H9 (cell line): ENCODE measurements at regions not wholly inside any gene's neighbourhood (a gene's known extent, or its start where the extent isn't known, plus 50 kb on each side); places are given as distances from the start of the nearest gene placed in this dataset.

Experiments used
- DNase-seq: peaks from one replicate; pipeline ENCODE4 v3.0.0-alpha.2; 2017
- H2AFZ ChIP-seq: one replicate; pipeline ENCODE4 v1.6.1; 2013; ENCODE audit warnings: mild to moderate bottlenecking, low read length, control low read depth, moderate library complexity
- H2AK5ac ChIP-seq: 2 replicates; pipeline ENCODE4 v1.6.1; 2013; ENCODE audit warnings: low read length, control low read depth, mixed read lengths; ENCODE audit not compliant: insufficient read length
- H2BK120ac ChIP-seq: one replicate; pipeline ENCODE4 v1.6.1; 2013; ENCODE audit warnings: low read depth, mild to moderate bottlenecking, low read length, control low read depth, inconsistent platforms; ENCODE audit not compliant: poor library complexity, severe bottlenecking
- H2BK12ac ChIP-seq: 2 replicates; pipeline ENCODE4 v1.6.1; 2013; ENCODE audit warnings: low read length, control low read depth, mixed read lengths, low read depth; ENCODE audit not compliant: insufficient read length
- H2BK15ac ChIP-seq: 2 replicates; pipeline ENCODE4 v1.6.1; 2013; ENCODE audit warnings: low read depth, low read length, control low read depth
- H2BK20ac ChIP-seq: one replicate; pipeline ENCODE4 v1.6.1; 2013; ENCODE audit warnings: low read depth, mild to moderate bottlenecking, low read length, control low read depth, inconsistent platforms; ENCODE audit not compliant: poor library complexity, severe bottlenecking
- H2BK5ac ChIP-seq: 2 replicates; pipeline ENCODE4 v1.6.1; 2013; ENCODE audit warnings: low read length, control low read depth, mixed read lengths; ENCODE audit not compliant: insufficient read length
- H3K14ac ChIP-seq: 2 replicates; pipeline ENCODE4 v1.6.1; 2013; ENCODE audit warnings: low read length, control low read depth; ENCODE audit not compliant: insufficient read depth
- H3K18ac ChIP-seq: 2 replicates; pipeline ENCODE4 v1.6.1; 2013; ENCODE audit warnings: low read depth, mild to moderate bottlenecking, mixed read lengths, low read length, control low read depth; ENCODE audit not compliant: insufficient read length
- H3K23ac ChIP-seq: 2 replicates; pipeline ENCODE4 v1.6.1; 2013; ENCODE audit warnings: low read length, control low read depth, mixed read lengths, low read depth; ENCODE audit not compliant: insufficient read length
- H3K23me2 ChIP-seq: 2 replicates; pipeline ENCODE4 v1.6.1; 2013; ENCODE audit warnings: low read depth, mild to moderate bottlenecking, mixed read lengths, low read length, control low read depth; ENCODE audit not compliant: insufficient read length, poor library complexity, severe bottlenecking
- H3K27ac ChIP-seq: 2 replicates; pipeline ENCODE4 v1.5.1; 2013; ENCODE audit warnings: low read length, control low read depth, mixed read lengths, low read depth; ENCODE audit not compliant: insufficient read length
- H3K27me3 ChIP-seq: 2 replicates; pipeline ENCODE4 v1.6.1; 2013; ENCODE audit warnings: low read length, control low read depth, inconsistent platforms; ENCODE audit not compliant: insufficient read depth
- H3K4ac ChIP-seq: 2 replicates; pipeline ENCODE4 v1.6.1; 2013; ENCODE audit warnings: low read depth, mild to moderate bottlenecking, control low read depth, inconsistent platforms, low read length, moderate library complexity
- H3K4me1 ChIP-seq: 2 replicates; pipeline ENCODE4 v1.6.1; 2013; ENCODE audit warnings: low read length, control low read depth, inconsistent platforms; ENCODE audit not compliant: insufficient read depth
- H3K4me2 ChIP-seq: 2 replicates; pipeline ENCODE4 v1.6.1; 2013; ENCODE audit warnings: low read length, control low read depth, mixed read lengths; ENCODE audit not compliant: insufficient read length, insufficient read depth
- H3K56ac ChIP-seq: 2 replicates; pipeline ENCODE4 v1.6.1; 2013; ENCODE audit warnings: low read depth, mild to moderate bottlenecking, mixed read lengths, low read length, control low read depth; ENCODE audit not compliant: insufficient read length
- H3K79me1 ChIP-seq: 2 replicates; pipeline ENCODE4 v1.6.1; 2013; ENCODE audit warnings: low read depth, mild to moderate bottlenecking, moderate library complexity, low read length, control low read depth, inconsistent platforms; ENCODE audit not compliant: insufficient read depth, poor library complexity, severe bottlenecking
- H3K79me2 ChIP-seq: 2 replicates; pipeline ENCODE4 v1.6.1; 2013; ENCODE audit warnings: low read length, control low read depth, inconsistent platforms; ENCODE audit not compliant: insufficient read depth
- H3K9ac ChIP-seq: 2 replicates; pipeline ENCODE4 v1.6.1; 2013; ENCODE audit warnings: low read length, control low read depth, mixed read lengths; ENCODE audit not compliant: insufficient read length; ENCODE audit errors: extremely low read depth
- H3K9me3 ChIP-seq: one replicate; pipeline ENCODE4 v1.6.1; 2013; ENCODE audit warnings: low read depth, low read length, inconsistent platforms; ENCODE audit not compliant: control insufficient read depth
- H3T11ph ChIP-seq: one replicate; pipeline ENCODE4 v1.6.1; 2013; ENCODE audit warnings: mild to moderate bottlenecking, low read length, control low read depth, inconsistent platforms
- H4K20me1 ChIP-seq: one replicate; pipeline ENCODE4 v1.6.1; 2013; ENCODE audit not compliant: control insufficient read depth, insufficient read length, insufficient read depth
- H4K5ac ChIP-seq: 2 replicates; pipeline ENCODE4 v1.6.1; 2013; ENCODE audit warnings: low read depth, mild to moderate bottlenecking, mixed read lengths, low read length, control low read depth; ENCODE audit not compliant: insufficient read length
- H4K8ac ChIP-seq: replicated peaks from 2 replicates; pipeline ENCODE4 v1.6.1; 2013; ENCODE audit warnings: low read length, control low read depth, mixed read lengths, low read depth; ENCODE audit not compliant: insufficient read length
- H4K91ac ChIP-seq: 2 replicates; pipeline ENCODE4 v1.6.1; 2013; ENCODE audit warnings: low read depth, mild to moderate bottlenecking, moderate library complexity, mixed read lengths, low read length, control low read depth; ENCODE audit not compliant: insufficient read length
- H3K27ac Mint-ChIP-seq, 3 experiments: 2 replicates in 2 of 3; 3 replicates in 1 of 3; pipeline ENCODE4 v1.8.0; 2020 to 2021; ENCODE audit warnings: mixed read lengths in 3 of 3, mild to moderate bottlenecking in 1 of 3, moderate library complexity in 1 of 3
- H3K27me3 Mint-ChIP-seq: 2 replicates; pipeline ENCODE4 v1.8.0; 2021; ENCODE audit warnings: low read depth, mild to moderate bottlenecking, moderate library complexity, mixed read lengths
- H3K36me3 Mint-ChIP-seq, 3 experiments: 2 replicates in 2 of 3; 3 replicates in 1 of 3; pipeline ENCODE4 v1.8.0; 2020 to 2021; ENCODE audit warnings: low read depth in 3 of 3, mixed read lengths in 3 of 3; ENCODE audit not compliant: insufficient read depth in 1 of 3
- H3K4me1 Mint-ChIP-seq, 2 experiments: 2 replicates each; pipeline ENCODE4 v1.8.0; 2020; ENCODE audit warnings: mixed read lengths in 2 of 2
- H3K4me3 Mint-ChIP-seq, 2 experiments: 2 replicates in 1 of 2; 3 replicates in 1 of 2; pipeline ENCODE4 v1.8.0; 2020 to 2021; ENCODE audit warnings: mild to moderate bottlenecking in 2 of 2, mixed read lengths in 2 of 2, moderate library complexity in 1 of 2
- H3K9me3 Mint-ChIP-seq, 2 experiments: 2 replicates in 1 of 2; 3 replicates in 1 of 2; pipeline ENCODE4 v1.8.0; 2020; ENCODE audit warnings: mild to moderate bottlenecking in 2 of 2, mixed read lengths in 2 of 2, moderate library complexity in 1 of 2
- CTCF ChIP-seq: fragments of 200-600 bp; sonication (generic); conservative IDR thresholded peaks from 3 replicates; pipeline ENCODE4 v1.8.0; 2021; ENCODE audit warnings: antibody characterized with exemption, mild to moderate bottlenecking
- WGBS: extraction: QIAGEN DNeasy Blood & Tissue Kit; methylation state at CpG from one replicate; pipeline ENCODE4 v1.1.7; 2013; ENCODE audit warnings: missing lambda C conversion rate, low lambda C conversion rate, mixed read lengths; ENCODE audit not compliant: insufficient read length; ENCODE audit errors: extremely low coverage; 5-methylcytosine and 5-hydroxymethylcytosine counted together

DNA sequence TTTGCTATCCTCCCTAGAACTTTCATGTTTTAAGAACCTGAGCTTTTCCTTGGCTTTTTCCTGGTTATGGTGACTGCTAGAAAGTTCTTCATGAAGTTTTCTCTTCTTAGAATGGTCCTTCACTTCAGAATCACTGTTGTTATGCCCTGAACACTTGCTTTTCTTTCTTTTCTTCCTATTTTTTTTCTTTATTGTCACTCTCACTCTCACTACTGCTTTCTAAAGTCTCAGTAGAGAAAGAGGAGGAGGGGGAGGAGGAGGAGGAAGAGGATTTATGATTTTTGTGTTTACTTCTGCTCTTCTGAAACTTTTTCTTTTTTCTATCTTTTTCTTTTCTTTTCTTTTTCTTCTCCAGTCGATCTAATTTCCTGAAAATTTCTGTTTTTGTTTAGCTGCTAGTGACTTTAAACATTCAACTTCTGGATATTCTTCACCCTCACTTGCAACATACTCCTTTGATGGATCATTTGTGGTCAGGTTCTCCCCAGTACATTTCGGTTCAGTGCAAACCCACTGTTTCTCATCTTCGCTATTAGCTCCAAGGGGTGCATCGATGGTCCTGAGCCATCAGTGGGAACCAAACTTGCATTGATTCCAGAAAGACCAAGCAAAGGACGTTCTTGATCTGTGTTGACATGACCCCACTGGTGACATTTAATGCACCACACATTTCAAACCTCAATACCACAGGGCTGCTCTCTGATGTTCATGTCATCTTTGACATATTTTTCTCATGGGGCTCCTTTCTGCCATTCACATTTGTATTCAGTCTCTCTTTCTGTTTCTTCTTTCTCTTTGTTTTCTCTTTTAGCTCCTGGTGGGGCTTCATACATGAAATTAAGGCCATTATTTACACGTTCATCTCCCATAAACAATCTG is 81.6 kb upstream of the HAND1 start:
- WGBS: no CpG with 5 or more reads among the region's 6 CpGs
- Histone ChIP-seq H3K56ac (no peak overlapping the region), H2AK5ac (no peak overlapping the region), H2BK20ac (no peak overlapping the region), H4K20me1 (no peaks in the 10 kb centered on the region), H3K4ac (no peak overlapping the region), H4K5ac (no peak overlapping the region), H4K91ac (no peak overlapping the region), H3K9me3 (no peaks in the 10 kb centered on the region), H3K79me2 (no peaks in the 10 kb centered on the region), H3K18ac (no peak overlapping the region), H4K8ac (no peak overlapping the region), H3K14ac (no peak overlapping the region), H3K27me3 (no peaks in the 10 kb centered on the region), H2BK120ac (no peak overlapping the region), H2BK15ac (no peak overlapping the region), H3K4me2 (no peak overlapping the region), H3K27ac (no peak overlapping the region), H3K4me1 (no peaks in the 10 kb centered on the region), H3K23me2 (no peaks in the 10 kb centered on the region), H2AFZ (no peak overlapping the region), H2BK5ac (no peak overlapping the region), H3T11ph (no peak overlapping the region), H2BK12ac (no peak overlapping the region), H3K79me1 (no peaks in the 10 kb centered on the region), H3K23ac (no peak overlapping the region), H3K9ac (no peak overlapping the region)
- Mint-ChIP-seq H3K4me1 (no peaks in the 10 kb centered on the region), H3K27me3 (peaks cover 1% of the 10 kb centered on the region), H3K9me3 (peaks cover 0 to 5% of the 10 kb centered on the region in 2 experiments; a peak in 3 of 5 replicates), H3K27ac (no peak overlapping the region), H3K4me3 (no peak overlapping the region), H3K36me3 (no peaks in the 10 kb centered on the region; a peak in 1 of 7 replicates)
- no peak for DNase-seq
- no peak for TF ChIP-seq CTCF
